ENCODE measurements at regions not wholly inside any gene's neighbourhood (a gene's known extent, or its start where the extent isn't known, plus 50 kb on each side); places are given as distances from the start of the nearest gene placed in this dataset.

DNA sequence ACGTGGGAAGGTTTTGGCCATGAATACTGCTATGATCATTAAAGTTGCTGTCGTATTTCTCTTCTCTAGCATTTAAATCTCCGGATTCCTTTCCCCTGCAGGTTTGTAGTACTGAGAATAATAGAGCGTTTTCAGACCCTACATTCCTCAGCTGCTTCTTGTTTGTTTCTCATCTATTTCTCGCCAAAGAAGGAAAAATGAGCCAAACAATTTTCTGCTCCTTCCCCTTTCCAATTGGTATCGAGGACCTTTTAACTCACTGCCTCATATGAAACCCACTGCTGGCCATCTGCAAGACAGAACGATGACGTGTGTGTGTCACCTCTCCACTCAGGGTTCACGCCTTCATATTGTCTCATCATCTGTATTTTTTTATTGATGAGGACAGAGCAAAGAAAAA lies 689.4 kb upstream of the WWC1 start:
- no peak for TF ChIP-seq CTCF (IDR thresholded peaks at IDR 0.05; ENCODE audit: insufficient read depth, low read length, poor library complexity, severe bottlenecking)
- DNase-seq (ENCODE audit: low read depth), result no peak
- H3K27me3 ChIP-seq (ENCODE audit: control insufficient read depth, insufficient read depth, low read length), result no peaks in the 10 kb centered on the region
- H3K4me3 ChIP-seq (ENCODE audit: low read depth, low read length), result no peak overlapping the region
- H3K36me3 ChIP-seq (ENCODE audit: control insufficient read depth, insufficient read depth, low read length), result no peaks in the 10 kb centered on the region

GRCh38 chr5:167603135-167603534 lies 688.3 kb upstream of the WWC1 start:
- Histone ChIP-seq H3K36me3 (ENCODE audit: control insufficient read depth, insufficient read depth, low read length) (no peaks in the 10 kb centered on the region), H3K27me3 (ENCODE audit: control insufficient read depth, insufficient read depth, low read length) (no peaks in the 10 kb centered on the region), H3K4me3 (ENCODE audit: low read depth, low read length) (no peak overlapping the region)
- DNase-seq (ENCODE audit: low read depth), result no peak
- TF ChIP-seq CTCF (IDR thresholded peaks at IDR 0.05; ENCODE audit: insufficient read depth, low read length, poor library complexity, severe bottlenecking), result no peak

- Histone ChIP-seq H3K4me3 (ENCODE audit: low read depth, low read length) (no peak overlapping the region), H3K27me3 (ENCODE audit: control insufficient read depth, insufficient read depth, low read length) (no peaks in the 10 kb centered on the region), H3K36me3 (ENCODE audit: control insufficient read depth, insufficient read depth, low read length) (no peaks in the 10 kb centered on the region)
- TF ChIP-seq CTCF (IDR thresholded peaks at IDR 0.05; ENCODE audit: insufficient read depth, low read length, poor library complexity, severe bottlenecking), result no peak
- no peak for DNase-seq (ENCODE audit: low read depth)
Measured at GRCh38 chr5:167608390-167609272, 682.8 kb upstream of the WWC1 start.

GRCh38 chr5:167614294-167615021 lies 677.0 kb upstream of the WWC1 start:
- Histone ChIP-seq H3K27me3 (ENCODE audit: control insufficient read depth, insufficient read depth, low read length) (no peaks in the 10 kb centered on the region), H3K36me3 (ENCODE audit: control insufficient read depth, insufficient read depth, low read length) (no peaks in the 10 kb centered on the region), H3K4me3 (ENCODE audit: low read depth, low read length) (no peak overlapping the region)
- no peak for DNase-seq (ENCODE audit: low read depth)
- TF ChIP-seq CTCF (IDR thresholded peaks at IDR 0.05; ENCODE audit: insufficient read depth, low read length, poor library complexity, severe bottlenecking), result no peak

GRCh38 chr5:167616043-167616890 lies 675.2 kb upstream of the WWC1 start:
- no peaks in the 10 kb centered on the region for H3K36me3 ChIP-seq (ENCODE audit: control insufficient read depth, insufficient read depth, low read length)
- no peak for TF ChIP-seq CTCF (IDR thresholded peaks at IDR 0.05; ENCODE audit: insufficient read depth, low read length, poor library complexity, severe bottlenecking)
- H3K4me3 ChIP-seq (ENCODE audit: low read depth, low read length), result no peak overlapping the region
- H3K27me3 ChIP-seq (ENCODE audit: control insufficient read depth, insufficient read depth, low read length), result no peaks in the 10 kb centered on the region
- no peak for DNase-seq (ENCODE audit: low read depth)

Measured in kidney epithelial cell (primary cell).